ENCODE measurements at regions not wholly inside any gene's neighbourhood (a gene's known extent, or its start where the extent isn't known, plus 50 kb on each side); places are given as distances from the start of the nearest gene placed in this dataset.

DNA sequence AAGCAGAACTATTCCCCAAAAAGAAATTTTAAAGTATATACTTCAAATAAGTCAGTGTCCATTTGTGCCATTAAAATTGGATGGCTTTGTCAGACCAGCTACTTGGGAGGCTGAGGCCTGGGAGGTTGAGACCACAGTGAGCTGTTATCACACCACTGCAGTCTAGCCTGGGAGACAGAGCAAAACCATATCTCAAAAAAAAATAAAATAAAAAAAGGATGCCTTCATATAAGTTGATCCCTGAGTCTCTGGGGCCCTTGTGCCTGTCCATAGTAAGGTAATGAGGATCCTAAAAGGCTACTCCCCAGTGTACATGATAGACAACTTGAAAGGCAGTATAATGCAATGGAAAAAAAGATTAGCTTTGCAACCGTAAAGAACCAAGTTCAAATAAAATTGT is 81.2 kb upstream of the BARHL2 start:
- no peak for TF ChIP-seq SUZ12 (IDR thresholded peaks at IDR 0.05; ENCODE audit: extremely low read depth, insufficient read depth, insufficient read length)
- no peak for TF ChIP-seq YY1 (IDR thresholded peaks at IDR 0.05; ENCODE audit: insufficient read depth, insufficient read length)
